Smooth muscle cell (in vitro differentiated cells): ENCODE measurements at regions not wholly inside any gene's neighbourhood (a gene's known extent, or its start where the extent isn't known, plus 50 kb on each side); places are given as distances from the start of the nearest gene placed in this dataset.

ENCODE experiments used
- DNase-seq: peaks from one replicate; lab custom pipeline; 2025; ENCODE audit not compliant: unreplicated experiment; lab: John Stamatoyannopoulos, UW
- H2AFZ ChIP-seq: fragments of 200-600 bp; sonication (generic); 2 replicates; pipeline ENCODE4 v1.6.0; 2016; ENCODE audit warnings: antibody characterized with exemption, low read depth, mild to moderate bottlenecking
- H3F3A ChIP-seq: fragments of 200-600 bp; sonication (generic); 2 replicates; pipeline ENCODE4 v1.6.0; 2017; ENCODE audit warnings: antibody characterized with exemption, low read depth
- H3K27ac ChIP-seq: fragments of 200-600 bp; sonication (generic); 2 replicates; pipeline ENCODE4 v1.5.1; 2016; ENCODE audit warnings: low read depth, mild to moderate bottlenecking
- H3K27me3 ChIP-seq: fragments of 200-600 bp; sonication (generic); 2 replicates; pipeline ENCODE4 v1.6.1; 2016; ENCODE audit warnings: low read depth, mild to moderate bottlenecking
- H3K36me3 ChIP-seq: fragments of 200-600 bp; sonication (generic); 2 replicates; pipeline ENCODE4 v1.5.1; 2016; ENCODE audit warnings: low read depth
- H3K4me1 ChIP-seq: fragments of 200-600 bp; sonication (generic); 2 replicates; pipeline ENCODE4 v1.5.1; 2016; ENCODE audit warnings: low read depth
- H3K4me2 ChIP-seq: fragments of 200-600 bp; sonication (generic); 2 replicates; pipeline ENCODE4 v1.6.0; 2016; ENCODE audit warnings: mild to moderate bottlenecking
- H3K4me3 ChIP-seq: fragments of 200-600 bp; sonication (generic); 2 replicates; pipeline ENCODE4 v1.5.1; 2016; ENCODE audit warnings: mild to moderate bottlenecking
- H3K79me2 ChIP-seq: fragments of 200-600 bp; sonication (generic); 2 replicates; pipeline ENCODE4 v1.6.0; 2016; ENCODE audit warnings: low read depth, mild to moderate bottlenecking
- H3K9ac ChIP-seq: fragments of 200-600 bp; sonication (generic); 2 replicates; pipeline ENCODE4 v1.6.0; 2016; ENCODE audit warnings: low read depth
- H3K9me3 ChIP-seq: fragments of 200-600 bp; sonication (generic); replicated peaks from 2 replicates; pipeline ENCODE4 v1.5.1; 2016; ENCODE audit warnings: low read depth
- H4K20me1 ChIP-seq: fragments of 200-600 bp; sonication (generic); 2 replicates; pipeline ENCODE4 v1.6.0; 2016; ENCODE audit warnings: low read depth
- WGBS: methylation state at CpG from one replicate; pipeline ENCODE4 v1.1.7; 2016; ENCODE audit warnings: low lambda C conversion rate; 5-methylcytosine and 5-hydroxymethylcytosine counted together
- TF ChIP-seq, protein P1 (sequence below): fragments of 200-600 bp; sonication (generic); IDR thresholded peaks from 2 replicates; pipeline ENCODE4 v1.5.1; 2017; ENCODE audit warnings: borderline replicate concordance, mild to moderate bottlenecking, antibody characterized with exemption; ENCODE audit not compliant: insufficient read depth, poor library complexity, severe bottlenecking

DNA sequence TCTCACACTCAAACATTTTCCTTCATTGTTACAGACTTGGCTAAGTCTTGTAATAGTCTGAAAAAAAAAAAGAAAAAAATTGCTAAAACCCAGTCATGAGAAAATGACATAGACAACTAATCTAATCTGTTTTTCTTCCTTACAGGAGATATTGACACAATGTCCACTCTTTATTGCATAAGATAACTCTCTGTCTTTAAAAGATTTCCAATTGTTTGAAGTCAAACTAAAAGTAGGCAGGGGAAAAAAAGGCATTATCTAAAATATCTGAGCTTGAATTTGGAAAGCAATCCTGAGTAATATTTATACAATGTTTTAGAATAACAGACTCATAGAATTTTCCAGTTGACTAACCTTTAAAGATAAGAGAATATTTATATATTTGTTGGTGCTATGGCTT is 233.0 kb upstream of the CEP162 start:
- Histone ChIP-seq H3K4me2 (no peak overlapping the region), H3K4me1 (no peaks in the 10 kb centered on the region), H3K79me2 (no peaks in the 10 kb centered on the region), H3K27me3 (no peaks in the 10 kb centered on the region), H3K9ac (no peak overlapping the region), H3K9me3 (no peaks in the 10 kb centered on the region), H3K27ac (no peak overlapping the region), H4K20me1 (no peaks in the 10 kb centered on the region), H3F3A (no peaks in the 10 kb centered on the region), H2AFZ (no peak overlapping the region), H3K36me3 (no peaks in the 10 kb centered on the region), H3K4me3 (no peak overlapping the region)
- DNase-seq, result no peak
- TF ChIP-seq, protein P1, sequence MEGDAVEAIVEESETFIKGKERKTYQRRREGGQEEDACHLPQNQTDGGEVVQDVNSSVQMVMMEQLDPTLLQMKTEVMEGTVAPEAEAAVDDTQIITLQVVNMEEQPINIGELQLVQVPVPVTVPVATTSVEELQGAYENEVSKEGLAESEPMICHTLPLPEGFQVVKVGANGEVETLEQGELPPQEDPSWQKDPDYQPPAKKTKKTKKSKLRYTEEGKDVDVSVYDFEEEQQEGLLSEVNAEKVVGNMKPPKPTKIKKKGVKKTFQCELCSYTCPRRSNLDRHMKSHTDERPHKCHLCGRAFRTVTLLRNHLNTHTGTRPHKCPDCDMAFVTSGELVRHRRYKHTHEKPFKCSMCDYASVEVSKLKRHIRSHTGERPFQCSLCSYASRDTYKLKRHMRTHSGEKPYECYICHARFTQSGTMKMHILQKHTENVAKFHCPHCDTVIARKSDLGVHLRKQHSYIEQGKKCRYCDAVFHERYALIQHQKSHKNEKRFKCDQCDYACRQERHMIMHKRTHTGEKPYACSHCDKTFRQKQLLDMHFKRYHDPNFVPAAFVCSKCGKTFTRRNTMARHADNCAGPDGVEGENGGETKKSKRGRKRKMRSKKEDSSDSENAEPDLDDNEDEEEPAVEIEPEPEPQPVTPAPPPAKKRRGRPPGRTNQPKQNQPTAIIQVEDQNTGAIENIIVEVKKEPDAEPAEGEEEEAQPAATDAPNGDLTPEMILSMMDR, result no peak

- Histone ChIP-seq H3K4me3 (no peak overlapping the region), H4K20me1 (no peaks in the 10 kb centered on the region), H3K4me1 (no peaks in the 10 kb centered on the region)
Measured at GRCh38 chr6:84459401-84459800, 232.0 kb upstream of the CEP162 start.

DNA sequence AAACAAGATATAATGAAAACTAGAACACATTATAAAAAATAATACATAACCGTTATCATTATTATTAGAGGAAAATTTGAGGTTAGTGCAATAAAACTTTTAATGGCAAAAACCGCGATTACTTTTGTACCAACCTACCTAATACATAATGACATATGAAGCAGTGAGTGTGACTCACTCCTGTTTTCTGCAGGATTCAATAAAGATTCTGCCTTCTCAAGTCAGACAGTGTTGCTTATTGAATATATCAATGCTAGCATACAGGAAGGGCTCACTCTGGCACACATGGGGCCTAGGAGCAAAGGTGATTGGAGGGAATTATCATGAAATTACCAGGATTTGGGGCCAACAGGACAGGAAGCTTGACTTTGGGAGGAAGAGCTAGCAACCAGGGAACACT is 230.8 kb upstream of the CEP162 start:
- Histone ChIP-seq H3K9ac (no peak overlapping the region), H3K27ac (no peak overlapping the region), H3K27me3 (no peaks in the 10 kb centered on the region), H3K79me2 (no peaks in the 10 kb centered on the region), H3K9me3 (no peaks in the 10 kb centered on the region), H3K4me1 (no peaks in the 10 kb centered on the region), H4K20me1 (no peaks in the 10 kb centered on the region), H3K36me3 (no peaks in the 10 kb centered on the region), H3K4me3 (no peak overlapping the region), H3F3A (no peaks in the 10 kb centered on the region), H3K4me2 (no peak overlapping the region), H2AFZ (no peak overlapping the region)
- DNase-seq, result no peak
- TF ChIP-seq, protein P1, result no peak
- 90% methylated on average over 3 of the region's 3 CpGs for WGBS

More at GRCh38 chr6:84459401-84459800, 232.0 kb upstream of the CEP162 start:
- no peak for DNase-seq
- no peaks in the 10 kb centered on the region for H3K79me2 ChIP-seq
- no peaks in the 10 kb centered on the region for H3K9me3 ChIP-seq
- TF ChIP-seq, protein P1, result no peak
- H2AFZ ChIP-seq, result no peak overlapping the region
- no peak overlapping the region for H3K27ac ChIP-seq
- H3K4me2 ChIP-seq, result no peak overlapping the region
- WGBS, result 78% methylated on average over 3 of the region's 3 CpGs
- no peaks in the 10 kb centered on the region for H3F3A ChIP-seq
- no peaks in the 10 kb centered on the region for H3K27me3 ChIP-seq
- H3K36me3 ChIP-seq, result no peaks in the 10 kb centered on the region
- no peak overlapping the region for H3K9ac ChIP-seq

DNA sequence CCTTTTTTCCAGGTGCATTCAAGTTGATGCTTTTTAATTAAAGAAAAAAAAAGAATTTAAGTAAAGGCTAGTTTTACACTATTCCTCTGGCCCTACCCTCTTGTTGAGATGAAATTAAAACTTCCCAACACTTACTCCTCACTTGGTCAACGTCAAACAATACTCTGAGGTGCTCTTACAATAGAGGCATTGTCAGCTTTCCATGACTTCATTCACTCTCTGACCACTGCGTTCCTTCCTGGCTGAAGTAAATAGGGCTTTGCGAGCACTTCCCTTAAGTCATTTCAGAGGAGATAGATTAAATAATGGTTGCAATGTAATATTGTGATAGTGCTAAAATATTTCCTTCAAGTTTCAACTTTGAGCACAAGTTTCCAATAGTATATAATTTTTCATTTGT is 229.8 kb upstream of the CEP162 start:
- peaks cover 9% of the 10 kb centered on the region for H3K27me3 ChIP-seq
- no peak overlapping the region for H2AFZ ChIP-seq
- no peaks in the 10 kb centered on the region for H3F3A ChIP-seq
- DNase-seq, result no peak
- 60% methylated on average over 3 of the region's 3 CpGs for WGBS
- H3K9me3 ChIP-seq, result no peaks in the 10 kb centered on the region
- no peak overlapping the region for H3K27ac ChIP-seq
- no peaks in the 10 kb centered on the region for H3K4me1 ChIP-seq
- H4K20me1 ChIP-seq, result no peaks in the 10 kb centered on the region
- no peak overlapping the region for H3K9ac ChIP-seq
- H3K4me3 ChIP-seq, result no peak overlapping the region
- H3K4me2 ChIP-seq, result no peak overlapping the region
- H3K79me2 ChIP-seq, result no peaks in the 10 kb centered on the region
- TF ChIP-seq, protein P1, result no peak
- H3K36me3 ChIP-seq, result no peaks in the 10 kb centered on the region
